T-helper 17 cell (primary cell): ENCODE measurements at regions not wholly inside any gene's neighbourhood (a gene's known extent, or its start where the extent isn't known, plus 50 kb on each side); places are given as distances from the start of the nearest gene placed in this dataset.
"Not testable (repeated sequence)": the region's sequence is repeated elsewhere in the genome, so short reads cannot be mapped to it uniquely, and the experiment has no call there.

Experiments used
- ATAC-seq: fragments of 150-1000 bp; cut with Tn5 transposase; 2 replicates; pipeline ENCODE4 v1.10.0; 2021; ENCODE audit warnings: mild to moderate bottlenecking, moderate library complexity
- DNase-seq, 3 donors: peaks; one replicate each; pipeline versions ENCODE4 v3.0.0 to v3.0.0-alpha.2; 2020 to 2021
- H3K9me3 ChIP-seq: one replicate; pipeline ENCODE4 v1.7.0; 2013; ENCODE audit warnings: low read length, mild to moderate bottlenecking; ENCODE audit not compliant: control insufficient read depth, poor library complexity, severe bottlenecking
- H3K27ac Mint-ChIP-seq: one replicate; pipeline ENCODE4 v1.8.0; 2022; ENCODE audit warnings: mild to moderate bottlenecking, moderate library complexity, mixed read lengths
- H3K27me3 Mint-ChIP-seq: one replicate; pipeline ENCODE4 v1.8.0; 2022; ENCODE audit warnings: mixed read lengths
- H3K36me3 Mint-ChIP-seq: one replicate; pipeline ENCODE4 v1.8.0; 2022; ENCODE audit warnings: low read depth, mixed read lengths
- H3K4me1 Mint-ChIP-seq: one replicate; pipeline ENCODE4 v1.8.0; 2022; ENCODE audit warnings: mild to moderate bottlenecking, mixed read lengths
- H3K4me3 Mint-ChIP-seq: one replicate; pipeline ENCODE4 v1.8.0; 2022; ENCODE audit warnings: mild to moderate bottlenecking, moderate library complexity, mixed read lengths

DNA sequence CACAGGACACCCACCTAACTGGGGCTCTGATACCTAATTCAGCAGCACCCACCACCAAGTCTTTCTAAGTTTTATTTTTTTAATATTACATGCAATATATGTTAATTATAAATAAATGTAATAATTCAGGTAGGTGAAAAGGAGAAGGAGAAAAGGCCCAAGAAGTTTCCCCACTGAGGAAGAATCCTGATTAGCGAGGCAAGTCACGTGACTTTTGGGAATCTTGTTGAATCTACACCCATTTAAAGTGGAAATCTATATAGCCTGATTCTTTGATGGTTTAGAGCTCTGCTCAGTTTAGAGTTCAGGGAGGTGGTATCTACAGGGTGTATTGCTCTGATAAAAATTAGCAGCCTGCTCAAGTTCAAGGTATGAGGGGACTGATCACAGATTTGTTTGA, 947.1 kb upstream of the DEFB115 start:
- not testable (repeated sequence) for H3K4me1 Mint-ChIP-seq, H3K36me3 Mint-ChIP-seq, ATAC-seq, H3K4me3 Mint-ChIP-seq, H3K9me3 ChIP-seq, H3K27ac Mint-ChIP-seq, DNase-seq
- H3K27me3 Mint-ChIP-seq: peaks cover 14% of the 10 kb centered on the region

DNA sequence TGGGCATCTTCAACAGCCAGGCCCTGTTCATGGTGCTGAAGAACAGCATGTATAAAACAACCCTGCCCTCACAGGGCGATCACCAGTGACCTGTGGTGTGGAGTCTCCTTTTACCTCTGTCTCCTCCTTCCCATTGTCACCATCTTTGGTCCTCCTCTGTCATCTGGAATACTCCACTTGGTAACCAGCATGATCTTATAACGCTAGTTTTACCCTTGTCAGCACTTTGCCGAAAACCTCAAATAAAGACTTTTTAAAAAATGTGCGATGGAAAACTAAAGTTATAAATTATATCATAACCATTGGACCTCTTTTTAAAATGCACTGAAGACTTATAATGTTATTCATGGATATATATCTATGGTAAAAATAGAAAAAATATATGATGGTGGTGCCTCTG, 945.2 kb upstream of the DEFB115 start:
- H3K27ac Mint-ChIP-seq, DNase-seq, H3K4me1 Mint-ChIP-seq, ATAC-seq, H3K36me3 Mint-ChIP-seq, H3K4me3 Mint-ChIP-seq, H3K9me3 ChIP-seq: not testable (repeated sequence)
- H3K27me3 Mint-ChIP-seq: peaks cover 27% of the 10 kb centered on the region

DNA sequence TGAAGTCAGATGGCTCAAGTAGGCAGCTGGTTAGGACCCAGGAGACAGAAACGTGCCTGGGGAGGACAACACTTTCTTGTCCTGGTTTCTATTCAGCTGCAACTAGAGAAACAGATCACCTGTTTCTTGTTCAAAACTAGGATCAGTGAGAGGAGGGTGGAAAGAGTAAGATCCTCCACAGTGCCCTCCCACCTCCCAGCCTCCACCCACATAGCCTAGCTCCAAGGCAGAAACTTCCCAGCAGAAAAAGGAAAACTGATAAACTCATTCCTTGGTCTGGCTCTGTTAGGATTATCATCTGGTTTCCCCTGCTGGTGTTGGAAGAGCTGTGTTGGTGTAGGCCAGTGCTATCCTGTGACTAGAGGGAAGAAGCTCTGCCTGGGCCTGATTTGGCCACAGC, 943.8 kb upstream of the DEFB115 start:
- ATAC-seq, H3K27ac Mint-ChIP-seq, H3K4me1 Mint-ChIP-seq, DNase-seq, H3K9me3 ChIP-seq, H3K36me3 Mint-ChIP-seq, H3K4me3 Mint-ChIP-seq: not testable (repeated sequence)
- peaks cover 37% of the 10 kb centered on the region for H3K27me3 Mint-ChIP-seq

DNA sequence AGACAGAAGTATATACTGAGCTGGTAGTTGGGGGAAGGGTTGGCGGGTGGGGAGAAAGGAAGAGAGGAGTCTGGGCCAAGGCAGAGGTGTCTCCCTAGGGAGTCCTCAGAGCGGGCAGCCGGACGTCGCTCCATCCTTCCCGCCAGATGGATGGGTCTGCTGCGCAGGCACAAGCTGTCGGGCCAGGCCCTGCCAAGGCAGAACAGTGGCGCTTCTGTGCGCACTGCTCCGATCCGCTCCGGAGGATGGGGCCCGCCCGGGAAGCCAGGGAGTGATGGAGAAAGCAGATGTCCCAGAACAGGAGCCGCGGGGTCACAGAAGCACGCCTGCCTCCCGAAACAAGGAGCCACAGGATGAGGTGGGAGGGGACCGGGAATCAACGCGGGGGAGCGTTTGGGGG, 941.4 kb upstream of the DEFB115 start:
- not testable (repeated sequence) for H3K36me3 Mint-ChIP-seq, H3K9me3 ChIP-seq, H3K27ac Mint-ChIP-seq, ATAC-seq, H3K4me1 Mint-ChIP-seq, DNase-seq
- H3K27me3 Mint-ChIP-seq: peaks cover 33% of the 10 kb centered on the region
- peak overlapping the region; percentile 64 for H3K4me3 Mint-ChIP-seq

DNA sequence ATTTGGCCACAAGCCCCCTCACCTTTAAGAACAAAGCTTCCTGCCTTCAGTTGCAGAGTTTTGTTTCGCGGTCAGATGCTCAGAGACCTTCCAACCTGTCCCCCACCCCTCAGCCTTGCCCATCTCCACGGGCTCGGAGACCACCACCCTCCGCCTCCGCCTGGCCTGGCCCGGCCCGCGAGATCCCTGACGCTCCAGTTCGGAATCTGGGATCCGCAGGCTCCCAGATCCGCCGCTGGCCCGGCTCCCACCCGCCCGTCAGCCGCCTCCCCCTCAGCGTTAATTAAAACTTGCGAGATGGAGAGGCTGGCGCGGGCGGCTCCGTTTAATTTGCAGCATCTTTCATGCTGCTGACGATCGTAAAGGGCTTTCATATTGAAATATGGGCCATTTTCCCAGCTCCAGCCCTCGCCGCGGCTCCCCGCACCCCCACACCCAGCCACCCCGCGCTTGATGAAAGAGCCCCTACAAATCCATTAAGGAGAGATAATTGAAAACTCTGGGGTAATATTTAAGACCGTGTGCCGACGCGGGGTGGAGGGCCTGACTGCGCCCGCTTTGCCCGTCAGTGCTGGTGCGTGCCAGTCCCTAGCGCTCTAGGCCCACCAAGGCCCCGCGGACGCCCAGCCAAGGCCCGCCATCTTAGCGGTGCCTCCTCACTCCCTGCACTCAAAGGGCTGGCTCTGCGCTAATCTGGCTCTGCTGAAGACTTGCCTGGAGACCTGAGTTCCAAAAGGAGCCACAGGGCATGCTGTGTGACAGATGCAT, 940.7 kb upstream of the DEFB115 start:
- Mint-ChIP-seq H3K27me3 (peaks cover 32% of the 10 kb centered on the region), H3K4me3 (peak overlapping the region; percentile 36)
- H3K27ac Mint-ChIP-seq, ATAC-seq, H3K9me3 ChIP-seq, DNase-seq, H3K4me1 Mint-ChIP-seq, H3K36me3 Mint-ChIP-seq: not testable (repeated sequence)

DNA sequence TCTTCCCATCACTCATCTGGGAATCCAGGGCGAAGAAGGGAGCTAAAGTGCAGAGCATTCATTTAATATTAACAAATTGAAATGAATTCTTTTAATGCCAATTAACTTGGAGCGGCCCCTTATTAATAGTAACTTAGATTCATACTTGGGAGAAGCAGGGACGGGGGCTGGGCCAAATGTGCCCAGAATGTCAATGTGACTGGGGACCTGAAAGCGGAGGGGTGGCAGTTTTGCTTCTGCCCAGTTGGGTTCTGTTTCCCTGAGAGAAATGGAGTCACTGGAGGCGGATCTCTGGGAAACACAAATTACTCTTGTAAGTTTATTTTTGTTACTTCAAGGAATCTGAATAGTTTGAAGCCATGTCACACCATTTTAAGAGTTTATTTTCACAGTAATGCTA, 923.7 kb upstream of the DEFB115 start:
- not testable (repeated sequence) for H3K4me3 Mint-ChIP-seq, H3K4me1 Mint-ChIP-seq, H3K36me3 Mint-ChIP-seq, H3K9me3 ChIP-seq, H3K27ac Mint-ChIP-seq, ATAC-seq, DNase-seq
- peaks cover 18% of the 10 kb centered on the region for H3K27me3 Mint-ChIP-seq

DNA sequence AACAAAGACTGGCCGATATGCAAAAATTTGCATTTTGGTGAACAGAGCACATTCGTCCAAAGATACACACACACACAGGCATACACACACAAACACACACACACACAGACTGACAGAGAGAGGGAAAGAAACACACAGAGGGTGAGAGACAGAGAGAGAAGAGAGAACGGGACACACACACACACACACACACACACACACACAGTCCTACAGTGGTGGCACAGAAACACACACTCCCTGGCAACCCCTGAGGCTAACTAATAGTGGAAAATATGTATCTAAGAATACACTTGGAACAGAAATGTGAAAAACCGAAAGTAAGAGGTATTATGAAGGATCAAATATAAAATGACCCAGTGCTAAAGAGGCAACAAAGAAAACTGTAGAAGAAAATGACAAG, 919.9 kb upstream of the DEFB115 start:
- H3K4me1 Mint-ChIP-seq, ATAC-seq, H3K27ac Mint-ChIP-seq, H3K4me3 Mint-ChIP-seq, H3K9me3 ChIP-seq, H3K36me3 Mint-ChIP-seq, DNase-seq, H3K27me3 Mint-ChIP-seq: not testable (repeated sequence)

DNA sequence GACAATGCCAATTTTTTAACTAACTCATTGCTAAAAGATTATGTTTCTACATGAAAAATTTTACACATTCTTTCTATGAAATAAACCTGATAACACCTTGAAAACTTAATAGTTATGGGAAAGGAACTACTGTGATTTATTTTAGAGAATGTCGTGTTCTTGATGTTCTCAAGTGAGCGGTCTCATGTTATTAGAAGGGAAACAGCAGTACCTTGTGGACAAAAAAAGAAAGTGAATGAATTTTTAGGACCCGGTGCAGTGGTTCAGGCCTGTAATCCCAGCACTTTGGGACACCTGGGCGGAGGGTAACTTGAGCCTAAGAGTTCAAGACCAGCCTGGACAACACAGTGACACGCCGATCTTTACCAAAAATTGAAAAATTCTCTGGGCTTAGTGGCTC, 908.5 kb upstream of the DEFB115 start:
- not testable (repeated sequence) for DNase-seq, H3K4me3 Mint-ChIP-seq, H3K27me3 Mint-ChIP-seq, H3K9me3 ChIP-seq, H3K27ac Mint-ChIP-seq, H3K36me3 Mint-ChIP-seq, H3K4me1 Mint-ChIP-seq, ATAC-seq

DNA sequence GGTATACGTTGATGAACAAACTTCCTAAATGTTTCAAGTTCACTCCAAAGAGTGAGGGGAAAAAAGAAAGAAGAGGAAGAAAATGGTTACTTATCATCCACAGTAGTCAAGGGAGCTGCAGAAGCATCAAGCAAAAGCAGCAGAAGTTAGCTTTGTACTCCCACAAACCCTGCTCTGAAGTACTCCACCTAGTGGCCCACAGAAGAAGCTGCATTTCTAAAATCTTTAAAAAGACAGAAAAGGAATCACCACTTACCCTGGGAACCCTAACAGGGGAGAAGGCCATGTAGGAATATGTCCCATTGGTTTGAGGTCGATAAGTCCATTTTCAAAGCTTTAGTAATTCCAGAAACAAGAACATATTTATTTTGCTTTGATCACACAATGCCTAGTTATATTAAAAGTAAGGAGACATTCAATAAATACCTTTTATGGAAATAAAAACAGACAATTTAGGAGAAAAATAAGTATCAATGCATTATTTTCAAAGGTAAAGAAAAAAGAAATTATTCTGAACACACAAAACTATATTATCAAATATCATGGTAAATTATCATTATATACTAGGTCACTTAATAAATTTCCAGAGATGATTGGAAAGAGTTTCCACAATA, 900.5 kb upstream of the DEFB115 start:
- not testable (repeated sequence) for H3K27ac Mint-ChIP-seq, H3K4me3 Mint-ChIP-seq, ATAC-seq, H3K4me1 Mint-ChIP-seq, H3K36me3 Mint-ChIP-seq, DNase-seq, H3K9me3 ChIP-seq
- peaks cover 33% of the 10 kb centered on the region for H3K27me3 Mint-ChIP-seq

DNA sequence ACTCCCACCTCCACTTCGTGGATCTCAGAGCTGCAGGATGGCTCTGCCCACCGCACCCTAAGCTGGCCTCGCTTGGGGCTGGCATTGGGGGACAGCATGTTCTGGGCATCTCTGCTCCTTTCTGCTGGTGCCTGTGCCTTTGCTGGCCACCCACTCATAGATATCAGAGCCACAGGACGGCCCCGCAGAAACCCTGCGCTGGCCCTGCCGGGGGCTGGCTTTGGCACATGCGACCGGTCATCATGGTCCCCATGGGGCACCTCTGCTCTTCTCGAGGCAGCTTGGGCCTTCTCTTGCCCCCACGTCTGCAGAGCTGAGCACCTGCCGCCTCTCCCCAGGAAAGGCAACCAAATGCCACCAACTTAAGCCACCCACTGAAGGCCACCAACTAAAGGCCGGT, 895.7 kb upstream of the DEFB115 start:
- not testable (repeated sequence) for H3K27ac Mint-ChIP-seq, DNase-seq

DNA sequence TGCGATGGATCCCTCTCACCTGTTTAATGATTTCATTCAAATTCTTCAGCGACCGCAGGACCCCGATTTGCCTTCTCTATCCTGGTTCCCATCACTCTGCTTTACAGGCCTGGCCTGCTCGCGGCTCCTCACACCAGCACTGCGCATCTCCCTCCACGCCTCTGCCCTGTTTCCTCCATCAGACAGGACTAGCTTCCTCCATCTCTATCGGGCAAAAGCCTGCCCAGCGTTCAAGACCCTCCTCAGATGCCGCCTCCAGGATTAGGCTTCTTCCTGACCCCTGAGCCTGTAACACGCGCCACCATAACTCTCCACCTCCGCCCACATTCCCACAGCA, 881.1 kb upstream of the DEFB115 start:
- Mint-ChIP-seq H3K4me3 (peak overlapping the region; percentile 72), H3K4me1 (peaks cover 17% of the 10 kb centered on the region), H3K27ac (peak overlapping the region; percentile 70)
- not testable (repeated sequence) for H3K9me3 ChIP-seq, DNase-seq, H3K36me3 Mint-ChIP-seq, ATAC-seq, H3K27me3 Mint-ChIP-seq

More for the DNA sequence above, 895.7 kb upstream of the DEFB115 start:
- not testable (repeated sequence) for H3K9me3 ChIP-seq, H3K36me3 Mint-ChIP-seq, ATAC-seq, H3K4me1 Mint-ChIP-seq, H3K4me3 Mint-ChIP-seq
- H3K27me3 Mint-ChIP-seq: peaks cover 20% of the 10 kb centered on the region

DNA sequence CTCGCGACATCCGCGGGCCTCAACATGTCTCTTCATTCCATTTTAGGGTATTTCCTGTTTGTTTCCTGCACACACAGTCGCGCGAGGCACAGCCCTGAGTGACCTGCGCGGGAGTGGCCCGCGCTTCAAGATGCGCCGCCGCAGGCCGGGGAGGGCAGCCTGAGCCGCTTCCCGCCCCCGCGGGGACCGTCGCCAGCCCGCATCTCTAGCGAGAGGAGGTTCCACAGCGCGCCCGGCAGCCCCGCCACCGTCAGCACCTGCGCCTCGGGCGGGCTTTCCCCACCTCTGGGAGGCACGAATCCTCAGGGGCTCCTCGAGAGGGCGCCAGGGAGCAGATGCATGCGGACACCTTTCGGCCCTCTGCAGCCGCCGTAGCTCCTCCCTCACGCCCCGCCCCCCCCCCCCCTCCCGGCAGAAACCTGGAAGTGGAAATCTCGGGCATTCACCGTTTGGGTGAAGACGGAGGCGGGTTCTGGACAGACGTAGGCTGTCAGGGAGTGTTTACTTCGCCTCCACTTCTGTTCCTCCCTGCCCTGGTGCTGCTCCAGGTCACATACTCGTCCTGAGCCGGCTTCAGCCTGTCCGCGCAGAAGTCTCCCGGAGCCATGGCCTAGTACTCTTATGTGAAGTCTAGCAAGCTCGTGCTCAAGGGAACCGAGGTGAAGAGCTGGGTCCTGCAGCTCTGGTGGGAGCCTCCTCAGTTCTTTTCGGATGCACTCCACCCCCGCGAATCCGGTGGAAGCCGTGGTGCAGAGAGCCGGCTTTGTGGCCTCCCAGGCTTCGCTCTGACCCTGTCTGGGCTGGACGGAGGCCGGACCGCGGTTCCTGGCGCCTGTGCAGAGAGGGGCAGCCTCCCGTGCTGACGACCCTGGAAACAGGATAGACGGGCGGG, 880.5 kb upstream of the DEFB115 start:
- Mint-ChIP-seq H3K27me3 (no peaks in the 10 kb centered on the region), H3K36me3 (peaks cover 7% of the 10 kb centered on the region), H3K27ac (peak overlapping the region; percentile 70), H3K4me3 (peak overlapping the region; percentile 93), H3K4me1 (peaks cover 19% of the 10 kb centered on the region)
- H3K9me3 ChIP-seq: no peaks in the 10 kb centered on the region
- DNase-seq (peak; percentile 88 to 94 (median 89)), ATAC-seq (peak; percentile 96)

DNA sequence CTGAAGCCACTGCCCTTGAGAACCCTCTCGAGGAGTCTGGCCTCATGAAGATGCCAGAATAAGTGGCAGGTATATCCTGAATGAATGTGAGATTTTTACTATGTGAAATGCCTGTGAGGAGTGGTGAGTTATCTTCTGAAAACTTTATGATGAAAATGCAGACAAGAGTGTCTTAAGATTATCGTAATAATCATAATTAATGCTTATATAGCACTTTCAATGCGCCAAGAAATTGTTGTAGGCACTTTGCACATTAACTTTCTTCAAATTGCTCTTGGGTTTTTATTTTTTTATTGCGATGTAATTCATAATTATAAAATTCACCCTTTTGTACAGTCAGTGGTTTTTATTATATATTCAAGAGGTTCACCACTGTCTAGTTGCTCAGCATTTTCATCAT, 879.1 kb upstream of the DEFB115 start:
- not testable (repeated sequence) for H3K9me3 ChIP-seq, H3K36me3 Mint-ChIP-seq, H3K27me3 Mint-ChIP-seq, DNase-seq, ATAC-seq
- peak overlapping the region; percentile 70 for H3K27ac Mint-ChIP-seq
- peak overlapping the region; percentile 93 for H3K4me3 Mint-ChIP-seq
- peaks cover 22% of the 10 kb centered on the region for H3K4me1 Mint-ChIP-seq
